GM18502 (cell line): ENCODE measurements at regions not wholly inside any gene's neighbourhood (a gene's known extent, or its start where the extent isn't known, plus 50 kb on each side); places are given as distances from the start of the nearest gene placed in this dataset.

Experiments
- ATAC-seq: cut with Tn5 transposase; IDR thresholded peaks from one replicate; pipeline ENCODE4 v1.9.1; 2021; ENCODE audit warnings: mild to moderate bottlenecking; ENCODE audit not compliant: unreplicated experiment, poor library complexity

DNA sequence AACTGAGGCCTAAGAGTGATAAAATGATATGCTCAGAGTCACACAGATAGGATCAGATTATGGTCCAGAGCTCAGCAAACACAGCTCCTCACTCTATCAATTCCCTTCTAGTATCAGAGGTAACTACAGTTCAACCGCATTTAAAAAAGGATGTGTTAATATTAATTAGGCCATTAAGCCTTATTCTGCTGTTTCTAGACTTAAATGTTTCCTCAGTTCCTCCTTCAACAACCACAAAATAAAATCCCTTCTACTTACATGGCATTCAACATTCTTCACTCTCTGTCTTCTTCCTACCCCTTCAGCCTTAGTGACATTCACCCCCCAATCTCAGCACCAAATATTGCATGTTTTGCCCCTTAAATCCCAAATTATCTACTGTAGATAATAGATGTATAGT is 254.9 kb downstream of the PLPP3 start:
- ATAC-seq = no peak

DNA sequence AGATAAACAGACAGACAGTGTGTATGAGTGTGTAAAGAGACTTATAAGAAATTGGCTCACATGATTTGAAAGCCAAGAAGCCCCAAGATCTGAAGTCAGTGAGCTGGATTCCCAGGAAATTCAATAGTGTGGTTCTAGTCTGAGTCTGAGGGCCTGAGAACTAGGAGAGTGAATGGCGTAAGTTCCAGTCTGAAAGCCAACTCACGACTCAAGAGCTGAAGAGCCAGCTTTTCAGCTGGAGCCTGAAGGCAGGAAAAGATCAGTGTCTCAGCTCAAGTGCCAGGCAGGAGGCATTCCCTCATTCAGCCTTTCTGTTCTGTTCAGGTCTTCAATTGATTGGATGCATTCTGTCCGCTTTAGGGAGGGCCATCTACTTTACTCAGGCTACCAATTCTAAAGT is 257.2 kb downstream of the PLPP3 start:
- ATAC-seq = no peak

DNA sequence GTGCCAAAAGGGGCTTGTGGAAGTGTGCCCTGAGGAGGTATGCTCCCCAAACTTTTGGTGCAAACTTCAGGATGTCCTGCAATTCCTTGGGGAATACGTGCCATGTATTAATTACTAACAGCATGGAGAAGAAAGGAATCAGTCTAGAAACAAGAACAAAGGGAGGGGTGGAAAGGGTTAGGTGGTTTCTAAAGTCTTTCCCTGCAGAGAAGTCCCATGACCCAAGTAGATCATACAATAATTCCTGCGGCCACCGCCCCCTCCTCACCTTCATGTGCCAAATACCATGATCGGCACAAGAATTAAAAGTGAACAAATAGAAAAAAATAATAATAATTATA is 258.2 kb downstream of the PLPP3 start:
- no peak for ATAC-seq

DNA sequence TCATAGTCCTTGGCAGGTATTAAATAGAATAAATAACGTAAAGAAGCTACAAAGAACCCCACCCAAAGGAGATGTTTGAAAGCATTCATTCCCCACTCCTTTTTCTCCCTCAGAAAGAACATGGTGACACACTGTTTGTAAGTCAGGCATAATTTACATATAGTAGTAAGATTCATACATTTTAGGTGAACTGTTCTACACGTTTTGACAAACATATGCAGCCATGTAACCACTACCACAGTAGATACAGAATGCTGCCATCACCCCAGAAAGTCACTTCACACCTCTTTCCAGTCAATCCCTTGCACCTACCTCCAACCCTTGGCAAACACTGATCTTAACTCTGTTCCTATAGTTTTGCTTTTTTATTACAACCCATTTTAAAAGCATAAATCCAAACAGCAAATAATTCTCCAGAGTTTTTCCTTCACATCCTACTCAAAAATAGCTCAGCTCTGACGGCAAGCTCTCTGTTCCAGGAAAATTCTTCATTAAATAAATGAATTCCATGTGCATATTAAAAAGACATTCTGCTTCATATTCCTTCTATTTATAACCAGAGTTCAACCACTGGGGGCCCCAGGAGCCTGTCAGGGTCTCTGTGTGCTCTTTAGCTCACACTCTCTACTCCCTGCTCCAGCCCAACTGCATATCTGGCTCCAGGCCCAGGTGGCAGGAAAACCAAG is 258.8 kb downstream of the PLPP3 start:
- no peak for ATAC-seq

DNA sequence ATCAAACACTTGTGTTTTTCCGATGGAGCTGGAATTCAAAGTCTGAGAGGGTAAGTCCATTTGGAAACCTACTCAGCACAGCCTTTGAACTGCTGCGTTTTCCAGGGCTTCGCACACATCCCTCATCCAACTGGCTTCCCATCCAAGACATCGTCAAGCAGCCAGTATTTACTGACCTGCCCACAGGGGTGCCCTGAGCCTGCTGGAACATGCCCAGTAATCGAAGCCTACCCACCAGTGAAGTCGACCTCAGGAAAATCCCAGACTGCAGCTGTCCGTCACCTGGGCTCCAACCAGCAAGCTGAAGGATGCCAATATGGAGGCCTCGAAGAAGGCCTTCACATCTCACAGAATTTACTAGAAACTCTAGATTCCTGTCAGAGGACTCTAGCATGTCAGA is 261.6 kb downstream of the PLPP3 start:
- no peak for ATAC-seq

DNA sequence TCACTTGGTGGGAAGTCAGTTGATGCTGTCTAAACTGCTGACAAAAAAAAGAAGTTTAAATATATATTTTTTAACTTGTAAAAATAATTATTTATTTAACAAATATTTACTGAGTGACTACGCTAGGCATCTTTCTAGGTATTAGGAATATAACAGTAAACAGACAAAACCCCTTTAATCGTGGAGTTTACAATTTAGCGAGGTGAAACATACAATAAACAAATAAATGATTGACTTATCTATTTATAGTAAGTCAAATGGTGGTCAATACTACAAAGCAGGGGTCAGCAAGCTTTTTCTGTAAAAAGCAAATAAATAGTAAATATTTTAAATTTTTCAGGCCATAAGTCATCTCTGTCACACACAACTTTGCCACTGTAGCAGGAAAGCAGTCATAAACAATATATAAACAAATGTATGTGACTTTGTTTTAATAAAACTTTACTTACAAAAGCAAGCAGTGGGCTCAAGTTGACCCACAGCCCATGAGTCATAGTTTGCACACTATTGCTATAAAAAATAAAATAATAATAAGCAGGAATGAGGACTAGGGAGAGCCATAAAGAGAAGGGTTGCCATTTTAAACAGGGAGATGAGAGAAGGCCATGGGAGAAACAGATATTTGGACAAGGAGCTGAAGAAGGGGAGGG is 263.9 kb downstream of the PLPP3 start:
- ATAC-seq = no peak

DNA sequence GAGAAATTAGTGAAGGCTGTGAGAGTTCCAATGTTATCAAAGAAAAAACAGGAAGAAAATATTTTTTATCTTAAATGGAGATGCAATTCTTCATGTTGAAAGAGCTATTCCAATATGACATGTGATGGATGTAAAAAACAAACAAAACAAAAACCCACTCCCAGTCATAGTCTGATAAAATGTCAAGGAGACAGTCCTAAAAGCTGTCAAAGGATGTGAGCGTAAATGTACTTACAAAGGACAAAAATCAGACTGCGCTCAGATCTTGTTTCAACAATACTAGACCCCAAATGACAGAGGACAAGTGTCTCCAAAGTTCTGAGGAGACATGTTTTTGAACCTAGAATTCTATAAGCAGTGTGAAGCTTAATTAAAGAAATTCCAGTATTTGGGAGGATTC is 265.8 kb downstream of the PLPP3 start:
- ATAC-seq = no peak

DNA sequence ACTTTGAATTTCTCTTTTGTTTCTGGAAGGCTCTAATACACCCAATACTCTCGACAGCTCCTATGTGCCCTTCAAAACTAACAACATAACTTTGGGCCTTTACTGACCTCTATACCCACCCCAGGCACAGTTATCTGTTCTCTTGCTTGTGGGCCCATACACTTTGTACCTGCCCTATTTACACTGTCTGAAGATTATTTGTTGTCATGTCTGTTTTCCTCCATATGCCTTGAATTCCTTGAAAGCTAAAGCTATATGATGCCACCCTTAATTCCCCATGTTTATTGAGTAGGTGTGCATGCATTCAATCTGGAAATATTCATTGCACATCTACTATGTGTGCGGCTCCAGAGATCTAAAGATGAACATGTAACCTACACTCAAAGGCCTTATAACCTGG is 267.6 kb downstream of the PLPP3 start:
- ATAC-seq = no peak

DNA sequence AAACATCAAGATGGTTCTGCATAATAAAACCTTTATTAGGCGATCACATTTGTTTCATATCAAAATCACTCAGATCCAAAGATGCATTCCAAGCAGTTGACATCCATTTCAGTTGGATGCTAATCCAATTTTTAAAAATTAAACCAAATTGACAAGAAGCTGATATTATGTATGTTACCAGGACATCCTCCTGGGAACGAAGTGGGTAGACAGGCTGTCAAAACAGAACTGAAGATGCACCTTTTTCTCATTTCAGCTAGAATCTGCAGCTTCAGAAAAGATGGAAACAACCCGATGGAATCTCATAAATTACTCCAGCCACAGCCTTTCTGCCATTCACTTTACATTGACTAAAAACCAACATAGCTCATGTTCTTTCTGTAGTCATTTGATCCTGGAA is 268.4 kb downstream of the PLPP3 start:
- no peak for ATAC-seq

DNA sequence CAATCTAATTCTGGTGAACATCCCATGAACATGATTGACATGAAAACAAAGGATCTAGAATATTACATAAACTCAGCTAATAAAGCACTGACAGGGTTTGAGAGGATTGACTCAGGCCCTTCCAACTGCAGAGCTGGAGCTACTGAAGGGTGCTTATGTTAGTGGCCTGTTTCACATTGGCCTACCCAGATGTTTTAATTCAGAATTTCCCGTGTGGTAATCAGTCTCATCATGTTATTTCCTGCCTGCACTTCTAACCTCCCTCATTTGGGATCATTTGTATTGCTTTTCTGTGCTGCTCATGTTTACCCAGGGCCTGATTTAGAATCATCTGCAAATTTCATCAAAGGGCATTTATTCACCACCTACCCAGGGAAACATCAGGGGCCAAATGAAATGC is 270.3 kb downstream of the PLPP3 start:
- no peak for ATAC-seq

DNA sequence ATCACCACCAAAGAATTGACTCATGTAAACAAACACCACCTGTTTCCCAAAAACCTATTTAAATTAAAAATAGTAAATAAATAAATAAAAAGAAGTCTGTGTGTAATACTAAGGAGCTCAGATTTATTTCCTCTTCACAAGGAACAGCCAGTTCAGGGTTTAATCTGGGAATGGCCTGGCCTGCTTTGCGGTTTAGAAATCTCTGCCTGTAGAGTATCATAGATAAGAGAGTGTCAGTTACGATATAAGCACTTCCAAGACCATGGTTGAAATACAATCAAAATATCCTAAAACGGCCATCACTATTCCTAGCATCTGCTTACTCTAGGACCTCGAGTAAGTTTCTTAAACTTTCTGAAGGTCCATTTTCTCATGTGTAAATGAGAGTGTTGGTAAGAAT is 274.4 kb downstream of the PLPP3 start:
- no peak for ATAC-seq

DNA sequence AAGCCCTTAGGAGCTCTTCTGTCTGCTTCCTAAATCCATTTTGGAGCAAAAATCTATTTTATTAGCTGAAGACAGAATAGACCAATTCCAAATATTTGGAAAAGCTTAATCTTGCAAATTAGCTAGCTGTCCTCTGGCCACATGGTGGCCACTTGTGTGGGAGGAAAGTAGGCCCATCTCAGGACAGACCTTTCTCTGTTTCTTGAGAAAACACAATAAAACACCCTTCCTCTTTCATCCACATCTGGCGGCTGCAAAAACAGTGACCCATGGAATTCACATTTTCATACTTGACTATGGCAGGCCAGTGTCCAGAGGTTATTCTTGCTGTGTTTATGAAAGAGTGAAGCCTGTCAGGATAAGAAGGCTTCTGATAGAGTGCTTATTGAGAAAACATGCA is 275.6 kb downstream of the PLPP3 start:
- ATAC-seq = no peak

DNA sequence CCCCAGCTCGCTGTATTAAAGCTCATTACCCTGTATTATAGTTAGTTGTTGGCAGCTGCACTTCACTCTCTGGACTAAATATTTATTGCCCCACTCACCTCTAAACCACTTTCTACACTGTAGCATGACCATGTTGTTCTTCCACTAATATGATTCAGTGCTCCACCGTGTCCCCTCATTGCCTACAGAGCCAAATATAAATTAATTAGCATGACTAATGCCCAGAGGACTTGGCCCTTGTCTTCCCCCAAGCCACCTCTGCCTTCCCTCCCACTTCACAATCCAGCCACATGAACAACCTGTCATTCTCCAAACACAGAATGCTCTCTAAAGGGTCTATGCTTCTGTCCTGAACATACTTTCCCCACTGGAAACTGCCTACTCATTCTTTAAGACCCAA is 276.5 kb downstream of the PLPP3 start:
- no peak for ATAC-seq

DNA sequence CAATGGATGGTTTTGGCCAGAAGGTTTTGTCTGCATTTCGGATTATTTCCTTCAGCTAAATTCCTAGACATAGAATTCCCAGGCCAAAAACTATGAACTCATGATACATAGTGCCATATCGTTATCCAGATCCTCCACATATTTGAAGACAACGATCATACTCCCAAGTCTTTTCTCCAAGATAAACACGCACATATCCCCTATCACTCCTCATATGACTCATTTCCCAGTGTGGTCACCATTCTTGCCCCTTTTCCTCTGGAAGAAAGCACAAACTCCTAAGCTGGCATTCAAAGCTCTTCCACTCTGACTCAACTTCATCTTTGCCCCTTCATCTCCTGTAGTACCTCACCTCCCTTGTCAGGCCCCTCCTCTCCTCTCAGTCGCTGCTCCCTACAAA is 277.6 kb downstream of the PLPP3 start:
- ATAC-seq = no peak

DNA sequence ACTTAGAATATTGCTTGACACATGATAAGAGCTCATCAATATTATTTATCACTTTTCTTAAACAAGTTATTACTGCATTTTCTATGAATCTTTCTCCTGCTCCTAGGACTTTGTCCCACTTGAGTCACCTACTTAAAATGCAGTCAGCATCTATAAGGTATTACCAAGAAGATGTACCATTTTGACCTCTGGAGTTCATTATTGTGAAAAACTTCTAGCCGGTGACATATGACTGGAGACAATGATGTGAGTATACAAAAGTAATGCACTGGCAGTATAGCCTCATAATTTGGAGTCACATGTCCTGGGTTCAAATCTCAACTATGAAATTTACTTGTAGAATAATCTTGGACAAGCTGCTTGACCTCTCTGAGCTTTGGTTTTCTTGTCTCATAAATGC is 278.5 kb downstream of the PLPP3 start:
- no peak for ATAC-seq

DNA sequence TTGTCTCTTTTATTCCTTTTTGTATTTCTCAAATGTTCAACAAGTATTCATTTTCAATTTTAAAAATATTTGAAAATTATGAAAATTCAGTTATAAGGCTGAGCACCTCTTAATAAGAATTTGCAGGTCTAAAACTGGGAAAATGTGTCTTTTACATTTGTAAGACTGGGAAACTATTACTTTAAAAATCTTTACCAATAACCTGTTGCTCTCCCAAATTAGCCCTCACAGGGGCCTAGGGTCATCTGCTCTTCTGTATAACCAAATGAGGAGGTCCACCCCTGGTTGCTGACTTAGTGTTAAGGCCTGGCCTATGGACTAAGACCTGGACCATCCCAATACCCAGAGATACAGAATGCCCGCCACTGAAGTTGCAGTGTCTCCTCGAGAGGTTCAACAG is 280.5 kb downstream of the PLPP3 start:
- ATAC-seq = no peak

DNA sequence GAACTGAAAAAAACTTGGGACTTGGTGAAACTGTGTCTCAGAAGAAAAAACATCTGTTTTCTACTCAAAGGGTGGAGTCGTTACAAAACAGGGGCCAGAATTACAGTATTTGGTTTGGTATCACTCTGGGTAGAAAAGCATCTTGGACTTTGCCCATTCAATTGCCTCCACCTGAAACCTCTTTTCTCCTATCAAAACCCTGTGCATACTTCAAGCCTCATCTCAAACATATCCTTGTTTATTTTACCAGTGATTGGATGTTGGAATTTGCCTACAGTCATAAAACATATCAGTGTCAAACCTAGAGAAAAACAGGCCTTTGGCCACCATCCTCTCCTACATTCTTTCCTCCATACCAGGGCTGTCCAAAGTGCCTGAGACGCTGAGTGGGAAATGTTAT is 281.5 kb downstream of the PLPP3 start:
- ATAC-seq = no peak

DNA sequence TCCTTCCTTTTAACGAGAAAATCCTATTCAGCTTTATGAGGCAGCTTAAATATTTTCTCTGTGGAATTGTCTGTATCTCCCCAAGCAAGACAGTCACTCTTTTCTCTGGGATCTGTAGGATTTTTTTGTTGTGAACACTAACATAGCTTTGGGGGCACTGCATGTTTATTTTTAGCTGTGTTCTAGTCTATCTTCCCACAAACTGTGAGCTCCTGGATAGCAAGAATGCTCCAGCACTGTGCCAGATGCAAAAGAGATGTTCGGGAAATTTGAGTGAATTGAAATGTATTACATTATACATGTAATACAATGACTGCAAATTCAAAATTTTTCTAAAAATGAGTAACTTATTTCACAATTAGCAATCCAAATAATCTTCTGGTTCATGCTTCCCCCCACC is 282.2 kb downstream of the PLPP3 start:
- ATAC-seq = no peak

DNA sequence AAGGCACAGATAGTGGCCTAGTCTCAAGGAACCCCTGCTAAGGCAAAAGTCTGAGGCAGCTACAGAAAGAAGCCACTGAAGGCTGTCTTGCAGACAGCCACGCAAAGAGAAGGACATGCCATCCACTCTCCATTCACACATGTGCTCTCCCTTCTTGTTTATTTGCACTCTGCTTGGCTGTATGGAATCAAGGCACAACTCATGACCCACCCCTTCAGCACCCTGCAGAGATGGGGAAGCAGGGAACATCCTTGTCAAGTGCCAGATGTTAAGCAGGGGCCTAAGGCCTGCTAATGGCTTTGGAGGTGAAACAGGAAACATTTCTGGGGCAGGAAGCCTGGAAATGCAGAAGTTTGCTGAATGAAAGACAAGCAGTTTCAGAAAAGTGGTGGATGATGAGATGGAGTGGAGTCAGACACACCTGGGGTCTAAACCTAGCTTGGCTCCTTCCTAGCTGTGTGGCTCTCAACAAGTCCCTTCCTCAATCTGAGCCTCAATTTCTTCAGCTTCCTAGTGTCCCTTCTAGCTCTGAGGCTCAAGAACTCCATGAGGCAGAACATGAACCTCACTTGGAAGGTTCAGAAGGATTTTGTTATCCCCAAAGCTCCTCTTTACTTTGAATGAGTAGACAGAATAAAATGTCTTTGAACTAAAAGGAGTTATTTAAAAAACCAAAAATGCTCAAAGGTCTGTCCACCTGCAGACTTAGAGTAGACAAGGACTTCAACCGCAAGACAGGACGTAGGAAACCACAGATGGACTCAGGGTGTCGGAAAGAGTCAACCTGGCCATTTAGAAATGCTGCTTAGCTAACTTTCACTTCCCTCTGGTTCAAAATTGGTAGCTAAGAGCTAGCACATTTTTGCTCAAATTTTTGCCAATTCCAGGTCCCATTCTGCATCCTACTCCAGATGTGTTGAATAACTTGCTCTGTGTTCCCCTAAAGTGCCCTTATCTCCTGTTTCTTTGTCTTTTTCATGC is 283.1 kb downstream of the PLPP3 start:
- ATAC-seq = no peak

DNA sequence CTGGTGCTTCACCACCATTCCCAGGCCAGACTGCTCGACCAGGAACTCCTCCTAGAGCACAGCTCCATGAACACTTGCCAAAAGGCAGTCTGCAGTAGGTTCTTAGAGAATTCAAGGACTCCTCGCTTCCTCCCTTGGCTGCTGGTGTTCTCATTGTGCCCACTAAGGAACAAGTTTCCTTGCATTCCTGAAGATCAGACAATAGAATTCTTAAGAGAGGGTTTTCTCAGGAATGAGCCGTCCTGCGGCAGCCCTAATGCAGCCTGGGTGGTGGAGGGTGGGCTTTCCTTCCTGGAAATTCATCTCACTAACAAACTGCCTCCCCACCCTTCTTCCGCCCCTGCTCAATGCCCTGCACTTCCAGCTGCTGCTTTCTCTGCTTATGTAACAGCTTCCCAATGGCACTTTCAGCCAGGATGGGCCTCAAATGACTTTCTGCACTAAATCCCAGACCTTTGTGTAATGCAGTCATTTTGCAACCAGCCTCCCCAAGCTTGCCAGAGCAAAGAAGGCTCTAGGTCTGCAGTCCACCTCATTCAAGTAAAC is 287.9 kb downstream of the PLPP3 start:
- ATAC-seq = no peak

DNA sequence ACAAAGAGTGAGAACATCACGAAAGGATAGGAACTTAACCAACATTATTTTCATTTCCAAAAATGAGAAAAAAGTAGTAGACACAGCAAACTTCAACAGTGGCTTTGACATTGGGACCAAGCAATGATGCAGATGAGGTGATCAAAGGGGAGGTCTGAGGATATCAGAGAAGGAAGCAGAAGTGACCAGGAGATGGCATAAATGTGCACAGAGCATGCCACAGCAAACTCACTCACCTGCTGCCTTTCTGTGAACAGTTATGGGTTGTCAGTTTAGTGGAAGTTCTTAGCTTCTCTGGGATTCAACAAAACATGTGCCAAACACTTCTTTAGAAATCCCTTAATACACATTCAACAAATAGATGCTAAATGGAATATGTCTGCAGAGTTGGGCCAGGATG is 290.1 kb downstream of the PLPP3 start:
- no peak for ATAC-seq
